ENCODE measurements at regions not wholly inside any gene's neighbourhood (a gene's known extent, or its start where the extent isn't known, plus 50 kb on each side); places are given as distances from the start of the nearest gene placed in this dataset.

DNA sequence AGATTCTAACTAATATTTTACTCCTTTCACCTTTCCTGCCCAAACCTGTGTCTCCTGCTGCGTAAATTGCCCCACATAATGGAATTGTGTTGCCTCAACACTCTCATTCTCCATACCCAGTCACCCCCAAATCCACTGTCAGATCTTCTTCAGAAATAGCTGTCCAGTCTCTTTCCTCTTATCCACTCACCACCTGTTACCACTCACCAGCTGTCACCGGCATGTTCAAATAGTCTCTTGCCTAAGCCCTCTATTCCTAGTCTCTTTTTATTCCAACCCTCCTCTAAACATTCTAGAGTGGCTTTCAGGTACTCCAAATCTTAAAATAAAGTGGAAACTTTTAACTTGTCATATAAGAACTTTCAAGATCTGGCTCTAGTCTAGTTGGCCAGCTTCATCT, 262.0 kb upstream of the FBXL7 start:
- Histone ChIP-seq H3K9me3 (replicated peaks) (no peaks in the 10 kb centered on the region), H3K36me3 (no peaks in the 10 kb centered on the region), H3K27ac (replicated peaks) (no peak overlapping the region), H3K4me1 (no peaks in the 10 kb centered on the region), H3K27me3 (ENCODE audit: low read depth) (no peaks in the 10 kb centered on the region), H3K4me3 (no peak overlapping the region)
- TF ChIP-seq, protein P1, sequence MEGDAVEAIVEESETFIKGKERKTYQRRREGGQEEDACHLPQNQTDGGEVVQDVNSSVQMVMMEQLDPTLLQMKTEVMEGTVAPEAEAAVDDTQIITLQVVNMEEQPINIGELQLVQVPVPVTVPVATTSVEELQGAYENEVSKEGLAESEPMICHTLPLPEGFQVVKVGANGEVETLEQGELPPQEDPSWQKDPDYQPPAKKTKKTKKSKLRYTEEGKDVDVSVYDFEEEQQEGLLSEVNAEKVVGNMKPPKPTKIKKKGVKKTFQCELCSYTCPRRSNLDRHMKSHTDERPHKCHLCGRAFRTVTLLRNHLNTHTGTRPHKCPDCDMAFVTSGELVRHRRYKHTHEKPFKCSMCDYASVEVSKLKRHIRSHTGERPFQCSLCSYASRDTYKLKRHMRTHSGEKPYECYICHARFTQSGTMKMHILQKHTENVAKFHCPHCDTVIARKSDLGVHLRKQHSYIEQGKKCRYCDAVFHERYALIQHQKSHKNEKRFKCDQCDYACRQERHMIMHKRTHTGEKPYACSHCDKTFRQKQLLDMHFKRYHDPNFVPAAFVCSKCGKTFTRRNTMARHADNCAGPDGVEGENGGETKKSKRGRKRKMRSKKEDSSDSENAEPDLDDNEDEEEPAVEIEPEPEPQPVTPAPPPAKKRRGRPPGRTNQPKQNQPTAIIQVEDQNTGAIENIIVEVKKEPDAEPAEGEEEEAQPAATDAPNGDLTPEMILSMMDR (IDR thresholded peaks at IDR 0.05; ENCODE audit: borderline replicate concordance) = no peak
- DNase-seq = no peak
- intact Hi-C loops (cut with micrococcal nuclease) = no loop called here

DNA sequence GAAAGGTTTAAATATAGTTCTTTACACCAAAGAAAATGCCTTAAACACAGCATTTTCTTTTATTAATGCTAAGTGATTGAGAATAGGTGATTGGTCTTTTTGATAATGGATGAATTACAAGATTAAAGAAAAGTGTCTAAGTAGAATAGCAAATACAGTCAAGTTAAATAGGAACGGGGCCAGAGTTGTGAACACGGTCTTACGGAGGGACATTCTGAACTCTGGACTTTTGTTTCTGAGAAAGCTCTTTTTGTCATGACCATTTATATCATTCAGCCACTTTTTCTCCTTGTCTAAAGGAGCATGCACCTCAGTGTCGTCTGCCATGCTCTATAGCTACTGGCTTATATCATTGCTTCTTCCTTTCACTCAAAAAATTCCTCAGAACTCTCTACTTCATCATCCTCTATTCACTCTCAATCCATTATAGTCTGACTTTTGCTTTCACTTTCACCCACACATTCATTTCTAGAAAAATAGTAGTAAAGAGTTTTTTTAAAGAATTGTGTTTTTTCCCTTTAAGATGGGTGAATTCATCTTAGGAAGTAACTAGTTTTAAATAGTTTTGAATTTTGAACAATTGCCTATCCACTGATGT, 263.0 kb upstream of the FBXL7 start:
- intact Hi-C loops (cut with micrococcal nuclease) = no loop called here
- TF ChIP-seq, protein P1 (IDR thresholded peaks at IDR 0.05; ENCODE audit: borderline replicate concordance) = no peak
- peak overlapping the region; percentile 46 for H3K4me3 ChIP-seq
- H3K36me3 ChIP-seq = no peaks in the 10 kb centered on the region
- H3K9me3 ChIP-seq (replicated peaks) = no peaks in the 10 kb centered on the region
- H3K4me1 ChIP-seq = no peaks in the 10 kb centered on the region
- H3K27me3 ChIP-seq (ENCODE audit: low read depth) = no peaks in the 10 kb centered on the region
- no peak for DNase-seq
- peak overlapping the region; percentile 21 for H3K27ac ChIP-seq (replicated peaks)

DNA sequence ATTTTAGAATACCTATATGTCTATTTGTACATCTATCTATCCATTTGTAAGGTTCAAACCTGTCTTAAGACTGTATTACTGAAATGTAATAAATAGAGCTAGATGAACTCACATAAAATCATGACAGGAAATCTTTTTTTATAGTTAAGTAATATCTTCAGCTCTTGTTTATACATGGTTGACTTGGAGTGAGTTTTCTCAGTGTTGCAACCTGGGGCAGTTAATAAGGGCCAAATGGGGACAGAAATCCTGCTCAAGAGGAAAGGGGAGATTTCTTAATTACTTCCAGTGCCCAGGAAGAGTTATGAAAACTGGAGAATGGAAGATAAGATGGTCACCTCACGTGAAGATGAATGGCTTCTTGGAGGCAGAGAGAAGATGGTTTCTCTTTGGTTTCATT, 265.1 kb upstream of the FBXL7 start:
- Histone ChIP-seq H3K9me3 (replicated peaks) (peaks cover 2% of the 10 kb centered on the region), H3K27ac (replicated peaks) (no peak overlapping the region), H3K4me3 (no peak overlapping the region), H3K4me1 (no peaks in the 10 kb centered on the region), H3K27me3 (ENCODE audit: low read depth) (no peaks in the 10 kb centered on the region), H3K36me3 (no peaks in the 10 kb centered on the region)
- no peak for DNase-seq
- intact Hi-C loops (cut with micrococcal nuclease) = no loop called here
- TF ChIP-seq, protein P1 (IDR thresholded peaks at IDR 0.05; ENCODE audit: borderline replicate concordance) = no peak

DNA sequence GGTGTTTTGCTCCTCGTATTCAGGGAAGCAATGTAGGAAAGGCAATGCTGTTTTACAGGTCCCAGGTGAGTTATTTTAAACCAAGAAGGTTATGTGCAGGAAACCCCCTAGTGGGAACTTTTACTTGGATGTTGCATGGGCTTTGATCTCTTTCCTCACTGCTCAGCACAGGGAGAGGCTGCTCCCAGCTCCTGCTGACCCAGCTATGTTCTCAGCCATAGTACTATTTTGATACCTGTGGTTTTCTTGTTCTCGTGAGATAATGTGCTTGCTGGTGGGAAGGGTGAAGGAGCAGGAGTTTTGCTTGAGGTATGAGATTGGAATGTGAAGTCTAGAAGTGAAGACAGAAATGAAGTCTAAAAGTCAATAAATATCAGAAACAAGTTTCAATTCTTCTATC, 265.6 kb upstream of the FBXL7 start:
- TF ChIP-seq, protein P1 (IDR thresholded peaks at IDR 0.05; ENCODE audit: borderline replicate concordance) = no peak
- Histone ChIP-seq H3K27me3 (ENCODE audit: low read depth) (no peaks in the 10 kb centered on the region), H3K4me1 (no peaks in the 10 kb centered on the region), H3K36me3 (no peaks in the 10 kb centered on the region), H3K4me3 (no peak overlapping the region), H3K27ac (replicated peaks) (no peak overlapping the region), H3K9me3 (replicated peaks) (peaks cover 4% of the 10 kb centered on the region)
- no peak for DNase-seq
- intact Hi-C loops (cut with micrococcal nuclease) = no loop called here

DNA sequence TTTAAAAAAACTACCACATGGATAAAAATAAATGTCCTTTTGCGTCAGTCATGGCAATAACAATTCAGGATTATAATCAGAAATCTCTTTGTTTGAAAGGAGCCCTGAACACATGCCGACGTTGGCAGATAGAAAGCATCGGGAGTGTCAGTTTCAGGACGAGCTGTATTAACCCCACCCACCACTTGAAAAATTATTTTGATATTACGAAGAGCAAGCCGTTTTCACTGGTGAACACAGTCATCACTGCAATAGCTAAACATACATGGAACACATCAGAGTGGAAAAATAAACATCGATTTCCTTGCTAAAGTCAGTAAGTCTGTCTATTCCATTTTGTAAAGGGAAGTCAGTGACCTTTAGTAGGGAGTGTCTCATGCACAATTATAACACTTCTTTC, 266.4 kb upstream of the FBXL7 start:
- no peaks in the 10 kb centered on the region for H3K36me3 ChIP-seq
- no peaks in the 10 kb centered on the region for H3K4me1 ChIP-seq
- no peak for DNase-seq
- peaks cover 4% of the 10 kb centered on the region for H3K9me3 ChIP-seq (replicated peaks)
- H3K27ac ChIP-seq (replicated peaks) = no peak overlapping the region
- peak overlapping the region; percentile 21 for H3K4me3 ChIP-seq
- intact Hi-C loops (cut with micrococcal nuclease) = no loop called here
- no peaks in the 10 kb centered on the region for H3K27me3 ChIP-seq (ENCODE audit: low read depth)
- TF ChIP-seq, protein P1 (IDR thresholded peaks at IDR 0.05; ENCODE audit: borderline replicate concordance) = no peak
